IPS-NIHi11 (cell line): ENCODE measurements at regions not wholly inside any gene's neighbourhood (a gene's known extent, or its start where the extent isn't known, plus 50 kb on each side); places are given as distances from the start of the nearest gene placed in this dataset.

ENCODE experiments used
- DNase-seq: peaks from one replicate; pipeline ENCODE4 v3.0.0; 2012; ENCODE audit warnings: mixed read lengths, low spot score

GRCh38 chr10:78619896-78620295, 448.9 kb upstream of the ZMIZ1 start:
- no peak for DNase-seq

GRCh38 chr10:78620985-78621799, 447.6 kb upstream of the ZMIZ1 start:
- no peak for DNase-seq

- no peak for DNase-seq
Observed at GRCh38 chr10:78623578-78624215, 445.1 kb upstream of the ZMIZ1 start.

- DNase-seq = no peak
Observed at GRCh38 chr10:78624791-78625190, 444.0 kb upstream of the ZMIZ1 start.

GRCh38 chr10:78626471-78626870, 442.3 kb upstream of the ZMIZ1 start:
- no peak for DNase-seq

- DNase-seq = no peak
Observed at GRCh38 chr10:78627254-78627795, 441.4 kb upstream of the ZMIZ1 start.

- no peak for DNase-seq
Observed at GRCh38 chr10:78628976-78629375, 439.8 kb upstream of the ZMIZ1 start.

GRCh38 chr10:78629773-78630172, 439.0 kb upstream of the ZMIZ1 start:
- no peak for DNase-seq

GRCh38 chr10:78630944-78631838, 437.6 kb upstream of the ZMIZ1 start:
- no peak for DNase-seq

GRCh38 chr10:78634389-78634815, 434.4 kb upstream of the ZMIZ1 start:
- peak; percentile 58 for DNase-seq

- no peak for DNase-seq
Observed at GRCh38 chr10:78634835-78635234, 433.9 kb upstream of the ZMIZ1 start.

GRCh38 chr10:78639629-78640028, 429.1 kb upstream of the ZMIZ1 start:
- no peak for DNase-seq

- DNase-seq = no peak
Observed at GRCh38 chr10:78640796-78641636, 427.8 kb upstream of the ZMIZ1 start.

- DNase-seq = no peak
Observed at GRCh38 chr10:78641693-78642092, 427.1 kb upstream of the ZMIZ1 start.

- DNase-seq = no peak
Observed at GRCh38 chr10:78642269-78642816, 426.4 kb upstream of the ZMIZ1 start.

- no peak for DNase-seq
Observed at GRCh38 chr10:78643513-78643912, 425.3 kb upstream of the ZMIZ1 start.

- no peak for DNase-seq
Observed at GRCh38 chr10:78644550-78644949, 424.2 kb upstream of the ZMIZ1 start.

GRCh38 chr10:78645169-78645686, 423.5 kb upstream of the ZMIZ1 start:
- no peak for DNase-seq

GRCh38 chr10:78645975-78646374, 422.8 kb upstream of the ZMIZ1 start:
- DNase-seq = no peak

- DNase-seq = no peak
Observed at GRCh38 chr10:78648256-78648860, 420.4 kb upstream of the ZMIZ1 start.
